K562 (cell line): ENCODE measurements at regions not wholly inside any gene's neighbourhood (a gene's known extent, or its start where the extent isn't known, plus 50 kb on each side); places are given as distances from the start of the nearest gene placed in this dataset.

Source experiments
- CTCF ChIP-seq, 3 experiments: IDR thresholded peaks in 2 of 3; conservative IDR thresholded peaks in 1 of 3; 2 replicates each; pipeline ENCODE4 v1.5.1; 2011 to 2012; ENCODE audit warnings: low read length in 3 of 3, mild to moderate bottlenecking in 3 of 3, control low read depth in 2 of 3, improper control_type of control experiment in 1 of 3, inconsistent platforms in 1 of 3, low read depth in 1 of 3, mixed read lengths in 1 of 3, moderate library complexity in 1 of 3; ENCODE audit not compliant: insufficient read depth in 2 of 3
- MECOM ChIP-seq: fragments of 250-450 bp; sonication (Bioruptor Pico); IDR thresholded peaks from 2 replicates; pipeline ENCODE4 v1.8.0; 2022; ENCODE audit warnings: inconsistent platforms
- MXI1 ChIP-seq: IDR thresholded peaks from 2 replicates; pipeline ENCODE4 v1.6.1; 2011; ENCODE audit warnings: low read depth, mild to moderate bottlenecking, improper control_type of control experiment, low read length
- POLR2A ChIP-seq: fragments of 450-650 bp; conservative IDR thresholded peaks from 2 replicates; pipeline ENCODE4 v1.6.1; 2016
- POLR2AphosphoS5 ChIP-seq: IDR thresholded peaks from 2 replicates; pipeline ENCODE4 v1.6.1; 2011; ENCODE audit warnings: mild to moderate bottlenecking, low read depth, low read length, moderate library complexity; ENCODE audit not compliant: control insufficient read depth, insufficient read depth
- PRMT5 ChIP-seq: sonication (generic); formaldehyde crosslinking; IDR thresholded peaks from 2 replicates; pipeline ENCODE4 v1.5.0; 2020; ENCODE audit warnings: missing genetic modification reagents
- TCF7 ChIP-seq: sonication (generic); IDR thresholded peaks from 2 replicates; pipeline ENCODE4 v1.6.1; 2016; ENCODE audit warnings: antibody characterized with exemption, borderline replicate concordance
- TRIM28 ChIP-seq: fragments of 450-650 bp; IDR thresholded peaks from 2 replicates; pipeline ENCODE4 v1.6.1; 2017
- YY1 ChIP-seq, 3 experiments: IDR thresholded peaks; 2 replicates each; pipeline ENCODE4 v1.6.1; 2011; ENCODE audit warnings: low read length in 2 of 3, mild to moderate bottlenecking in 2 of 3, moderate library complexity in 2 of 3, borderline replicate concordance in 1 of 3, control low read depth in 1 of 3, low read depth in 1 of 3; ENCODE audit not compliant: insufficient read depth in 3 of 3, insufficient replicate concordance in 2 of 3, control insufficient read depth in 1 of 3, insufficient read length in 1 of 3; ENCODE audit errors: extremely low read depth in 1 of 3

- TF ChIP-seq POLR2AphosphoS5 (no peak), TCF7 (no peak), MECOM (CRISPR knock-in tag) (no peak), CTCF (IDR thresholded peaks at IDR 0.05 in 2 of 3, conservative IDR thresholded peaks at IDR 0.05 in 1 of 3; ENCODE audit: insufficient read depth in 2 of 3, low read depth in 1 of 3, low read length in 3 of 3) (no peak), TRIM28 (no peak), POLR2A (no peak), YY1 (IDR thresholded peaks at IDR 0.05; ENCODE audit: borderline replicate concordance in 1 of 3, control insufficient read depth in 1 of 3, extremely low read depth in 1 of 3, insufficient read depth in 3 of 3, insufficient read length in 1 of 3, insufficient replicate concordance in 2 of 3, low read depth in 1 of 3, low read length in 2 of 3) (no peak), MXI1 (no peak), PRMT5 (CRISPR knock-in tag) (no peak)
Measured at GRCh38 chr11:42958635-42959034, 353.2 kb upstream of the API5 start.
